ENCODE measurements at regions not wholly inside any gene's neighbourhood (a gene's known extent, or its start where the extent isn't known, plus 50 kb on each side); places are given as distances from the start of the nearest gene placed in this dataset.

DNA sequence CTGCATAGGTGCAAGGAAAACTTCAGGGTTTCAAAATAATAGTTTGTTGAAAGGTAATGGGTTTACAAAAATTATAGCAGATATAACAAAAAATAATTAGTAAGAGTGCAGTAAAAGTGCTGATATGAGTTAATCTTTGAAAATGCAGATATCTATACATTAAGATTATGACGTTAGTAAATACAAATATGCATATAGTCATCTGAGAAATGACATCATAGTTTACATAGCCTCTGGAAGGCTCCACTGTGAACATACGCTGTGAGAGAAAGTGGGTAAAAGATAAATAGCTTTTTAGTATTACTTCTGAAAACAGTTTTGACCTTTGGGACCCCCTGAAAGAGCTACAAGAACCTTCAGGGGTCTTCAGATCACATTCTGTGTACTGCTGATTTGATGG, 356.2 kb upstream of the SNX7 start:
- ATAC-seq (ENCODE audit: low FRiP score) (no peak), DNase-seq (ENCODE audit: low spot score) (no peak)
- TF ChIP-seq, protein P1, sequence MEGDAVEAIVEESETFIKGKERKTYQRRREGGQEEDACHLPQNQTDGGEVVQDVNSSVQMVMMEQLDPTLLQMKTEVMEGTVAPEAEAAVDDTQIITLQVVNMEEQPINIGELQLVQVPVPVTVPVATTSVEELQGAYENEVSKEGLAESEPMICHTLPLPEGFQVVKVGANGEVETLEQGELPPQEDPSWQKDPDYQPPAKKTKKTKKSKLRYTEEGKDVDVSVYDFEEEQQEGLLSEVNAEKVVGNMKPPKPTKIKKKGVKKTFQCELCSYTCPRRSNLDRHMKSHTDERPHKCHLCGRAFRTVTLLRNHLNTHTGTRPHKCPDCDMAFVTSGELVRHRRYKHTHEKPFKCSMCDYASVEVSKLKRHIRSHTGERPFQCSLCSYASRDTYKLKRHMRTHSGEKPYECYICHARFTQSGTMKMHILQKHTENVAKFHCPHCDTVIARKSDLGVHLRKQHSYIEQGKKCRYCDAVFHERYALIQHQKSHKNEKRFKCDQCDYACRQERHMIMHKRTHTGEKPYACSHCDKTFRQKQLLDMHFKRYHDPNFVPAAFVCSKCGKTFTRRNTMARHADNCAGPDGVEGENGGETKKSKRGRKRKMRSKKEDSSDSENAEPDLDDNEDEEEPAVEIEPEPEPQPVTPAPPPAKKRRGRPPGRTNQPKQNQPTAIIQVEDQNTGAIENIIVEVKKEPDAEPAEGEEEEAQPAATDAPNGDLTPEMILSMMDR (IDR thresholded peaks at IDR 0.05), result no peak

DNA sequence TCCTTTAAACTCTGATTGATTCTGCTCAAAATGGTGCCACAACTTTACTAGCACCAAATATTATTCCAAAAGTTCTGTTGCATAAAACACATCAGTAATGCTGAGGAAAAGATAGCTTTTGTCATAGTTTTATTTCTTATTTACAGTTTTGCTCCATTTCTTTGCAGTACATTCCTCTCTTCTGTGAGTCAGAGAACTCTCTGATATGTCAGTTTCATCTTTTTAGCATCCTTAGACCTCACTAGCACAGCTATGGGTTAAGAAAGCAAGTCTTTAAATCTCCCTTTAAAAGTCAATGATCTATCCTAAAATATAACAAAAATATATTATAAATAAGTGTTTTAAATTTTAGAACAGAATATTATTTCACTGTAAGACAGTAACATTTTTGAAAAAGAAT, 356.6 kb upstream of the SNX7 start:
- ATAC-seq (ENCODE audit: low FRiP score), result no peak
- TF ChIP-seq, protein P1 (IDR thresholded peaks at IDR 0.05), result no peak
- no peak for DNase-seq (ENCODE audit: low spot score)

GRCh38 chr1:98299861-98300260, 361.7 kb upstream of the SNX7 start:
- DNase-seq (ENCODE audit: low spot score), result no peak
- ATAC-seq (ENCODE audit: low FRiP score), result no peak
- TF ChIP-seq, protein P1 (IDR thresholded peaks at IDR 0.05), result no peak

DNA sequence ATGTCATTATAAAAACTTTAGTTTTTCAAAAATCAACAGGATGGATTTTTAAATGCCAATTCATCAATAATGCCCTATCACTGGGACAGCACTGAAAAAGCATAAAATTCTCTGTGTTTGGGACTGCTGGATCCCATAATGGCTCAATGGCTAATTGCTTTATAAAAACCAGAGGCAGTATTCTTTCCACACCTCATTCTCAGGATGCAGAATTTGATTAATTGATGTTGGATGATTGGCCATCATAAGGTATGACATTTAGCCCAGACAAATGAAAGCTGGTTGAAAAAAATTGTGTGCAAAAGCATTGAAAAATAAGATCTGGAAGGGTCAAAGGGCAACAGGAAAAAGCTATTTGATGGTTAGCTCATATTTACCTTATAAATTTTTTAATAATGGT, 362.2 kb upstream of the SNX7 start:
- ATAC-seq (ENCODE audit: low FRiP score), result no peak

DNA sequence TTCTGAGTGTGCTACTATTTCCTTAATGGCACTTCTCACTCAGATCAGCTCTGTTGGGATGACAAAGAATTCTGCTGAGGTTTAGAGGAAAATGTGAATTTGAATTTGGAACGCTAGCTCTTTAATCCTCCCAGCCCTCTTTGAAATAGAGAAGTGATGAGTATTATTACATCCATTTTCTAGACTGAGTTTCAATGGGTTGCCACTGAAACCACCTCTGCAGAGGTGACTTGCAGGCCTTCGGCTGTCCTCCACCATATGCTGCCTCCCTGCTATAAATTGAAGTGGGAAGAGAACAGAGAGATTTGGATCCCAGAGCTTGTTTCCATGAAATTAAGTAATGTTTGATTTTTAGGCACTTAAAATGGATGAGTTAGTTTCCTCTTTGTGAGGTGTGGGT, 363.2 kb upstream of the SNX7 start:
- TF ChIP-seq, protein P1 (IDR thresholded peaks at IDR 0.05), result no peak
- no peak for ATAC-seq (ENCODE audit: low FRiP score)

More for the DNA sequence above, 362.2 kb upstream of the SNX7 start:
- TF ChIP-seq, protein P1 (IDR thresholded peaks at IDR 0.05), result no peak
- no peak for DNase-seq (ENCODE audit: low spot score)

GRCh38 chr1:98296681-98297080, 364.8 kb upstream of the SNX7 start:
- TF ChIP-seq, protein P1 (IDR thresholded peaks at IDR 0.05), result no peak
- DNase-seq (ENCODE audit: low spot score), result no peak

More for the DNA sequence above, 363.2 kb upstream of the SNX7 start:
- no peak for DNase-seq (ENCODE audit: low spot score)

DNA sequence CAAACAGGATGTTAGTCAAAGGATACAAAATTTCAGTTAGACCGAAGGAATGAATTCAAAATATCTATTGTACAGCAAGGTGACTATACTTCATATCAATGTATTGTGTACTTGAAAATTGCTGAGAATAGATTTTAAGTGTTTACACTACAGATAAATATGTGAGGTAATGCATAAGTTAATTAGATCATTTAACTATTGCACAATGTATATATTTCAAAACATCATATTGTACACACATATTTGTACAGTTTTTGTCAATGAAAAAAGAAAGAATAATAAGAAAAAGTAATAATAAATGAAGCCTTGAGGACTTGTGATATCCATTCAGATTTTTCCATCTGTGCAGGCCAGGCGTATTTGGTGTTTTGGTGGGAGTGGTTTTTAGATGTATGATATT, 367.4 kb upstream of the SNX7 start:
- no peak for ATAC-seq (ENCODE audit: low FRiP score)

More at GRCh38 chr1:98296681-98297080, 364.8 kb upstream of the SNX7 start:
- no peak for ATAC-seq (ENCODE audit: low FRiP score)

More for the DNA sequence above, 367.4 kb upstream of the SNX7 start:
- DNase-seq (ENCODE audit: low spot score), result no peak
- TF ChIP-seq, protein P1 (IDR thresholded peaks at IDR 0.05), result no peak

Data from omental fat pad (tissue), 3 donors.